ENCODE measurements at regions not wholly inside any gene's neighbourhood (a gene's known extent, or its start where the extent isn't known, plus 50 kb on each side); places are given as distances from the start of the nearest gene placed in this dataset.

- ATAC-seq = no peak
These were observed 564.8 kb downstream of the MED13L start for GRCh38 chr12:115712676-115713075.

GRCh38 chr12:115710104-115710564 lies 567.4 kb downstream of the MED13L start:
- no peak for DNase-seq (ENCODE audit: low spot score)
- no peak for ATAC-seq

More at GRCh38 chr12:115712676-115713075, 564.8 kb downstream of the MED13L start:
- no peak for DNase-seq (ENCODE audit: low spot score)

DNA sequence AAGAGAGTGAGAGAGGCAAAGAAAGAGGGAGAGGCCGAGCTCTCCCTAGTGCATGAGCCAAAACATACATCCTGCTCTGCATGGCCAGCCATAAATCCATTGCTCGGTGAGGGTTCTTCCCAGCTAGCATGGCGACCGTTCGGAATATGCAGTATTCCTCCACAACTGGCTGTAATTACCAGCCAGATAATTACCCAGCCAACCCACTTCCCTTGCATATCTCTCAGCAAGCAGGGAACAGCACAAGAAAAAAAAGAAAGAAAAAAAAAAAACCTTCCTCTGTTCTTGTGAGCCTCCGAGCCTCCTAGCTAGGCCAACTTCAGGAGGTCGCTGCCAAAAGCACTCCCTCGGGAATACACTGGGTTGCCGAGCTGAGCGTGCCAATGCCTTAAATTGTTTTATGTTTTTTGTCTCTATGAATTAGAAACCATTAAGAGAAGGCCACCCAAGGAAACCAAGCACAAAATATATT lies 567.9 kb downstream of the MED13L start:
- ATAC-seq = no peak
- no peak for DNase-seq (ENCODE audit: low spot score)

DNA sequence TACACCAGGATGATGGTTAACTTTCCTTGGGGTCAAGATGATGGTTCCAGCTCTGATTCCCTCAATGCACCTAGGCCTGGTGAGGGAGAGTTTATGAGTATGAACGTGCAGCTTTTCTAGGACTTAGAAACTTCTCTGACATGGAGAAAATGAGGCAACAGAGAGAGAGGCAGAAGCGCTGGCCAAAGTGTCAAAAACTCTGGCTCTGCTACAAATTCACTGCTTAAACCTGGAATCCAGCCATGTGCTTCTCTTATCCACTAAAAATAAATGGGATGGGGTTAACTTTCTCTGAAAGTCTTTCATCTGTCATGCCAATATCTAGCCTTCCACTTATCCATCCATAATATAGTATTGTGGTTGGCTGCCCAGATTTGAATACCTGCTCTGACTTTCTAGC lies 568.7 kb downstream of the MED13L start:
- DNase-seq (ENCODE audit: low spot score) = no peak
- ATAC-seq = no peak

DNA sequence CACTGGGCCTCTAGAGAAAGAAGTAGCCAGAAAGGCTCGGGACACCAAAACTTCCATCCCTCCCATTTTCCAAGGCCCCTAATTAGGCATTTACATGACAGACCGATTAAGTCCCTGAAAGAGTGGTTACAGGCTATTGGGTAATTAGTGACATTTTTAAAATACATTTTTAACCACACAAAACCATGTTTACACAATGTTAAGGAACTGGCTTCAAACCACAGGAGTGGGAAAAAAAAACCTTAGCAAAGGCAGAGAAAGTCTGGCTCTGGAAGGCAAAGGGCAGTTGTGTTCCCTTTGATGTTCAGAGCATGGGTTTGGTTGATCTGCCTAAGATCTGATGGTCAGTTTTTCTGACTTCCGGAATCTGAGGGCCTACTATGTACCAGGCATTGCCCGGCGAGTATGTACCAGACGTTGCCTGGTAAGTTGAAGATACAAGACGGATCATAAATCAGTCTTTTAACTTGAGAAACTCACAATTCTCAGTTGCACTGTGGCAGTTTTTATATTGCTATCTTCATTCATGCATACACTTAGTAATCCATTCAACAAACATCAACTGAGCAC lies 576.5 kb downstream of the MED13L start:
- DNase-seq (ENCODE audit: low spot score) (no peak), ATAC-seq (no peak)

DNA sequence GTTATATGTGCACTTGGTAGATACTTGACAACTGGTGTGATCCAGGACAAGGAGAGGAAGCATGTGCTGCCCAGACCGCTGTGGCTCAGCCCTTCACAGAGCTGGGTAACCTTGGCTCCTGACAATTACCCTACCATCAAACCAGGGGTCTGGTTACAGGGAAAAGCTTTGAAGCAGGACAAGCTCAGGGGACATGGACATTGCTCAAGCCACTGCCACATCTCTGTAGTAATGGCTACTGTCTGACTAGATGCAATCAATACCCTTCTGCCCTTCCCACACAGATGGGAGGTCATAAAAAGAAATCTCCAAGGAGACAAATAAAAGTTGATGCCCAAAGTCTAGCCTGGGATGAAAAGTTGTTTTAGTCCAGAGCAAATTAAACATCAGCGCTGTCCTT lies 577.4 kb downstream of the MED13L start:
- ATAC-seq (no peak), DNase-seq (ENCODE audit: low spot score) (no peak)

- no peak for DNase-seq (ENCODE audit: low spot score)
- no peak for ATAC-seq
These were observed 579.2 kb downstream of the MED13L start for GRCh38 chr12:115698257-115698656.

DNA sequence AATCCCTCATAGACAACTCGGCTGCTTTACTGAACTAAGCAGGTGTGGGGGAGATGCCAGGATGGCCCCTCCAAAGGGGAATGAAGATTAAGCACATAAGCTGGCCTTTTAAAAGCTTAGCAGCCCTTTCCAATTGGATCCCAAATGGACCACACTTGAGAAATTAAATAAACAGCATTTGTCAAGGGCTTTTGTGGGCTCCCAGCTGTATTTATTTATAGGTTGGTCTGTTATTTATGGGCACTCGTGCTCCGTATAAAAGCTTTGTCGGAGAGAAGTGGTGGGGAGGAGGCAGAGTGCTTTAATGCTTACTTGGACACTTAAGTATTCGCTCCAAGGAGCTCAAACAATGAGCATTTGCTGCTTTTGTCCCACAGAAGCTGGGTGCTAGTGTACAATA lies 580.2 kb downstream of the MED13L start:
- ATAC-seq (no peak), DNase-seq (ENCODE audit: low spot score) (no peak)

- ATAC-seq (no peak), DNase-seq (ENCODE audit: low spot score) (no peak)
These were observed 582.9 kb downstream of the MED13L start for GRCh38 chr12:115694564-115694963.

GRCh38 chr12:115693970-115694369 lies 583.5 kb downstream of the MED13L start:
- ATAC-seq (no peak), DNase-seq (ENCODE audit: low spot score) (no peak)

DNA sequence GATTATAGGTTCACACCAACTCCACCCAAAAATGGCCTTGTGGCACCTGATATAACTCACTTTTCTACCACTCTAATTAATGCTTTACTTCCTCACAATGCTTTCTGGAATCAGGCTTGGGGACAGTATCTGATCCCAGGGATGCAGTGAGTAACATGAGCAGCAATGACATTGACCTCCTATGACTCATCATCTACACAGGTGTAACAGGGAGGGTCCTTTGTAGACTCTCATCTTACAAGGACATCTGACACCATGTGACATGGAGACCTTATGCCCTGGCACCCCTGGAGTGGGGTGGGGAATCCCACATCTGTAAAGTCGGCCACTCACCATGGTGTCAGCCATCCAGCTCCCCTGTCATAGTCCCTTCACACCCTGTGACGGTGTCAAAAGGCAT lies 586.4 kb downstream of the MED13L start:
- no peak for DNase-seq (ENCODE audit: low spot score)
- no peak for ATAC-seq

DNA sequence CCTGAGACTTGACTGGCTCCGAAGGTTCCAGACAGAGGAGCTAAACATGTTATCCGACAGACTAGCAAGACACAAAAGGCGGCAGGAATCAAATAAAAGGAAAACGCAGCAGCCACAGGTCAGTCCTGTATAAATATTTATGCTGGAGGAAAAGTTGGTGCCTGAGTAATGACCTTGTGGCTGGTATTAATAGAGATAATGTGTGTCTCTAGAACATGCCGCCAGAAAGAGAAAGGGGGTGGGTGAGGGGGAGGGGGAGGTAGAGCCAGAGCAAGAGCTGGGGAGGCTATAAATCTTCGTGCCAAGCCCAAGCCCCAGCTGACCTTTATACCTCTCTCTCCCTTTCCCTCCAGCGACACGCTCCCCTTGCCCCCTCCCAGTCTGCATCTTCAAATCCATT lies 590.4 kb downstream of the MED13L start:
- DNase-seq (ENCODE audit: low spot score) = no peak
- no peak for ATAC-seq

GRCh38 chr12:115683240-115683780 lies 594.2 kb downstream of the MED13L start:
- ATAC-seq (no peak), DNase-seq (ENCODE audit: low spot score) (no peak)

- ATAC-seq (no peak), DNase-seq (ENCODE audit: low spot score) (no peak)
These were observed 596.5 kb downstream of the MED13L start for GRCh38 chr12:115680967-115681366.

DNA sequence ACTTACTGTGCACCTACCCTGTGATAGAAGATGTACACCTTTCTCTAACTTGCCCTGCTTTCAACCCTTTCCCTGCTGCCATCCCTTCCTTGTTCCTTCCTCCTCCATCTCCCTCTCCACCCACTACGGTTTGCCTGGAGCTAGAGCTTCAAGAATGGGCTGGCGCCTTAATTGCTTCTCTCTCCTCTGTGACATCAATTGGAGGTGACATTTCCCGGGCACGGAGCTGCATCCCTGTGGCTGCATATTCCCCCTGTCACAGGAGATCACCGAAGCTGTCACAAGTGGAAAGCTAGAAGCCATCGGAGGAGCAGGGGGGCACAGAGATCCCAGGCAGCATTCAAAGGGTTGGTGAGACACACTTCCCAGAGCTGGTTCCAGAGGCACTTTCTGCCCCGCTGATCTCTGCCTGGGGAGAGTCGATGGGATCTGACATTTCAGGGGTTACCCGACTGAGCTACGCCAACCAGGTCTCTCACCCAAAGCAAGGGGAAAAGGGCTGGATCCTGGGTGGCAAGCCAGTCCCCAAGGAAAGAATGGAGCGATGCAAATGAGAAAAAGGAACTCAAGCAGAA lies 604.9 kb downstream of the MED13L start:
- ATAC-seq (no peak), DNase-seq (ENCODE audit: low spot score) (no peak)

- DNase-seq (ENCODE audit: low spot score) (no peak), ATAC-seq (no peak)
These were observed 605.4 kb downstream of the MED13L start for GRCh38 chr12:115672086-115672485.

GRCh38 chr12:115670869-115671268 lies 606.6 kb downstream of the MED13L start:
- no peak for DNase-seq (ENCODE audit: low spot score)
- no peak for ATAC-seq

GRCh38 chr12:115667116-115667515 lies 610.4 kb downstream of the MED13L start:
- DNase-seq (ENCODE audit: low spot score) (no peak), ATAC-seq (no peak)

- DNase-seq (ENCODE audit: low spot score) = no peak
- ATAC-seq = no peak
These were observed 611.3 kb downstream of the MED13L start for GRCh38 chr12:115666168-115666567.

DNA sequence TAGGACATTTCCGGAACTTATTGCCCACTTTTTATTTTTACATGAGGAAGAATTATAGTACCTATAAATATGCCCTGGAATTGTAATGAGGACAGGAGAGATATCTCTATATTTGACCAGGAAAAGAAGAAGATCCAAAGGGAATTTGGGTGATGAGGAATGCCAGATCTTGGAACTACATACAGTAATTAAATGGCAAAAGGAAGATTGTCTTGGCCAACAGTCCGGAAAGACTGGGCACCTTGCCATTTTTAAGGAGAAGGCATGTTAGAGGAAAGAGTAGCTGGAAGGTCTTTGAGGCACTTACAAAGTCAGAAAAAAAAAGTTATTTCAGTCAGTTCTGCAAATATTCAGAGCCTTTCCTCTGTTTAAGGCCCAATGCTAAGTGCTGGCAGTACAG lies 616.4 kb downstream of the MED13L start:
- ATAC-seq = no peak

DNA sequence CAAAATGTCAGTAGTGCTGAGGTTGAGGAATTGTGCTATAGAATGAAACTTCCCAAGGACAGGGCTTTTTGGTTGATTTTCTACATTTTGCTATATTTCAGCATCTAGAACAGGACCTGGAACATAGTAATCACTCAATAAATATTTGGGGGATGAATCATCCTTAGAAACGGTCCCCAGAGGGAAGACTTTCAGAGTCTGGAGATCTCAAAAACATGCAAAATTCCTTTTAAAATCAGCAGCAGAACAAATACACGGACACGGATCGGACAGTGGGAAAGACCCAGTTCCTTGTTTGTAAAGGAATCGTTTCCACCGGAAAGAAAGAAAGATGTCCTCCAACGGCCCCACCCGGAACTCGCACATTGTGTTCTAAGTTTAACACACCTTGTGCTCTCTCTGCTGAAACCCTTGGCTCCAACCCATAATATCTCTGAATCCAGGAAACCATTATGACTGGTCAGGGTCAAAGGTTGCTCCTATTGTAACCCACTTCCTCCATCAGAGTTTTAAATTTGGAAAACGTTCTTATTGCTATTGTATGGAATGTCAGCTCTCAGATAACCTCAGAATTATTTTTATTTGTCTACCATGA lies 617.2 kb downstream of the MED13L start:
- ATAC-seq = no peak
- no peak for DNase-seq (ENCODE audit: low spot score)

More for the DNA sequence above, 616.4 kb downstream of the MED13L start:
- no peak for DNase-seq (ENCODE audit: low spot score)

- DNase-seq (ENCODE audit: low spot score) (no peak), ATAC-seq (no peak)
These were observed 618.1 kb downstream of the MED13L start for GRCh38 chr12:115659422-115659821.
